GM12874 (cell line): ENCODE measurements at regions not wholly inside any gene's neighbourhood (a gene's known extent, or its start where the extent isn't known, plus 50 kb on each side); places are given as distances from the start of the nearest gene placed in this dataset.

Source experiments
- CTCF ChIP-seq: IDR thresholded peaks from 2 replicates; pipeline ENCODE4 v1.5.1; 2011; ENCODE audit warnings: low read depth, mild to moderate bottlenecking, control low read depth, low read length, moderate library complexity; ENCODE audit not compliant: insufficient read depth

- no peak for TF ChIP-seq CTCF
Observed at GRCh38 chr3:5542472-5542871, 355.0 kb downstream of the EDEM1 start.

- TF ChIP-seq CTCF = no peak
Observed at GRCh38 chr3:5543047-5543446, 355.5 kb downstream of the EDEM1 start.

GRCh38 chr3:5545719-5546118 is 358.2 kb downstream of the EDEM1 start:
- no peak for TF ChIP-seq CTCF

GRCh38 chr3:5553203-5553602 is 365.7 kb downstream of the EDEM1 start:
- no peak for TF ChIP-seq CTCF

GRCh38 chr3:5554245-5554747 is 366.8 kb downstream of the EDEM1 start:
- TF ChIP-seq CTCF = no peak

- TF ChIP-seq CTCF = no peak
Observed at GRCh38 chr3:5560199-5560598, 372.7 kb downstream of the EDEM1 start.

GRCh38 chr3:5563537-5564277 is 376.2 kb downstream of the EDEM1 start:
- TF ChIP-seq CTCF = no peak
